ENCODE measurements at regions not wholly inside any gene's neighbourhood (a gene's known extent, or its start where the extent isn't known, plus 50 kb on each side); places are given as distances from the start of the nearest gene placed in this dataset.

- TF ChIP-seq CTCF (conservative IDR thresholded peaks at IDR 0.05) (no peak), ZFX (IDR thresholded peaks at IDR 0.05) (no peak)
Measured at GRCh38 chr18:68548904-68549870, 165.7 kb downstream of the TMX3 start.

All from C4-2B (cell line).